ENCODE measurements at regions not wholly inside any gene's neighbourhood (a gene's known extent, or its start where the extent isn't known, plus 50 kb on each side); places are given as distances from the start of the nearest gene placed in this dataset.

- no peak overlapping the region for H3K4me3 ChIP-seq (ENCODE audit: low read depth in 1 of 3, low read length in 3 of 3)
- H3K9me3 ChIP-seq (ENCODE audit: control insufficient read depth in 2 of 2, insufficient read depth in 1 of 2, low read depth in 1 of 2, low read length in 1 of 2): peaks cover 0 to 15% of the 10 kb centered on the region in 2 donors
- DNase-seq (no peak), FAIRE-seq (no peak)
- H3K27me3 ChIP-seq (ENCODE audit: control insufficient read depth in 3 of 3, insufficient read depth in 3 of 3, low read length in 3 of 3): no peaks in the 10 kb centered on the region
- no peaks in the 10 kb centered on the region for H3K36me3 ChIP-seq (ENCODE audit: control insufficient read depth in 3 of 3, insufficient read depth in 2 of 3, low read depth in 1 of 3, low read length in 3 of 3)
- H3K4me1 ChIP-seq (ENCODE audit: control insufficient read depth in 3 of 3, insufficient read depth in 2 of 3, low read depth in 1 of 3, low read length in 2 of 3): no peaks in the 10 kb centered on the region
- H3K27ac ChIP-seq (ENCODE audit: low read depth in 1 of 3, low read length in 2 of 3): no peak overlapping the region
Measured at GRCh38 chr6:130647246-130647645, 180.0 kb upstream of the SMLR1 start.

- no peaks in the 10 kb centered on the region for H3K36me3 ChIP-seq (ENCODE audit: control insufficient read depth in 3 of 3, insufficient read depth in 2 of 3, low read depth in 1 of 3, low read length in 3 of 3)
- FAIRE-seq (no peak), DNase-seq (no peak)
- H3K4me1 ChIP-seq (ENCODE audit: control insufficient read depth in 3 of 3, insufficient read depth in 2 of 3, low read depth in 1 of 3, low read length in 2 of 3): no peaks in the 10 kb centered on the region
- 58 to 83% (median 77%) methylated on average over 1 of the region's 1 CpG for WGBS, 3 donors
- no peaks in the 10 kb centered on the region for H3K27me3 ChIP-seq (ENCODE audit: control insufficient read depth in 3 of 3, insufficient read depth in 3 of 3, low read length in 3 of 3)
- no peaks in the 10 kb centered on the region for H3K9me3 ChIP-seq (ENCODE audit: control insufficient read depth in 2 of 2, insufficient read depth in 1 of 2, low read depth in 1 of 2, low read length in 1 of 2)
- no peak overlapping the region for H3K27ac ChIP-seq (ENCODE audit: low read depth in 1 of 3, low read length in 2 of 3)
- H3K4me3 ChIP-seq (ENCODE audit: low read depth in 1 of 3, low read length in 3 of 3): no peak overlapping the region
Measured at GRCh38 chr6:130655586-130655985, 171.6 kb upstream of the SMLR1 start.

GRCh38 chr6:130661077-130661476, 166.1 kb upstream of the SMLR1 start:
- no peaks in the 10 kb centered on the region for H3K9me3 ChIP-seq (ENCODE audit: control insufficient read depth in 2 of 2, insufficient read depth in 1 of 2, low read depth in 1 of 2, low read length in 1 of 2)
- no peaks in the 10 kb centered on the region for H3K4me1 ChIP-seq (ENCODE audit: control insufficient read depth in 3 of 3, insufficient read depth in 2 of 3, low read depth in 1 of 3, low read length in 2 of 3)
- no peak for FAIRE-seq
- H3K27ac ChIP-seq (ENCODE audit: low read depth in 1 of 3, low read length in 2 of 3): no peak overlapping the region
- H3K36me3 ChIP-seq (ENCODE audit: control insufficient read depth in 3 of 3, insufficient read depth in 2 of 3, low read depth in 1 of 3, low read length in 3 of 3): no peaks in the 10 kb centered on the region
- no peaks in the 10 kb centered on the region for H3K27me3 ChIP-seq (ENCODE audit: control insufficient read depth in 3 of 3, insufficient read depth in 3 of 3, low read length in 3 of 3)
- 71 to 76% (median 76%) methylated on average over 4 of the region's 4 CpGs for WGBS, 3 donors
- no peak overlapping the region for H3K4me3 ChIP-seq (ENCODE audit: low read depth in 1 of 3, low read length in 3 of 3)
- DNase-seq: no peak

GRCh38 chr6:130666786-130667185, 160.4 kb upstream of the SMLR1 start:
- DNase-seq (no peak), FAIRE-seq (no peak)
- Histone ChIP-seq H3K27ac (ENCODE audit: low read depth in 1 of 3, low read length in 2 of 3) (no peak overlapping the region), H3K27me3 (ENCODE audit: control insufficient read depth in 3 of 3, insufficient read depth in 3 of 3, low read length in 3 of 3) (peaks cover 0 to 1% (median 0%) of the 10 kb centered on the region in 3 donors), H3K4me1 (ENCODE audit: control insufficient read depth in 3 of 3, insufficient read depth in 2 of 3, low read depth in 1 of 3, low read length in 2 of 3) (no peaks in the 10 kb centered on the region), H3K36me3 (ENCODE audit: control insufficient read depth in 3 of 3, insufficient read depth in 2 of 3, low read depth in 1 of 3, low read length in 3 of 3) (no peaks in the 10 kb centered on the region), H3K4me3 (ENCODE audit: low read depth in 1 of 3, low read length in 3 of 3) (no peak overlapping the region), H3K9me3 (ENCODE audit: control insufficient read depth in 2 of 2, insufficient read depth in 1 of 2, low read depth in 1 of 2, low read length in 1 of 2) (no peaks in the 10 kb centered on the region)
- WGBS, 3 donors: 63 to 84% (median 70%) methylated on average over 2 of the region's 2 CpGs

GRCh38 chr6:130670142-130670541, 157.1 kb upstream of the SMLR1 start:
- whole genome bisulfite sequencing, 3 donors: 45 to 66% (median 52%) methylated on average over 6 of the region's 6 CpGs
- H3K9me3 ChIP-seq (ENCODE audit: control insufficient read depth in 2 of 2, insufficient read depth in 1 of 2, low read depth in 1 of 2, low read length in 1 of 2): no peaks in the 10 kb centered on the region
- FAIRE-seq: no peak
- no peak overlapping the region for H3K4me3 ChIP-seq (ENCODE audit: low read depth in 1 of 3, low read length in 3 of 3)
- no peak overlapping the region for H3K27ac ChIP-seq (ENCODE audit: low read depth in 1 of 3, low read length in 2 of 3)
- H3K36me3 ChIP-seq (ENCODE audit: control insufficient read depth in 3 of 3, insufficient read depth in 2 of 3, low read depth in 1 of 3, low read length in 3 of 3): no peaks in the 10 kb centered on the region
- DNase-seq: no peak
- H3K4me1 ChIP-seq (ENCODE audit: control insufficient read depth in 3 of 3, insufficient read depth in 2 of 3, low read depth in 1 of 3, low read length in 2 of 3): no peaks in the 10 kb centered on the region
- H3K27me3 ChIP-seq (ENCODE audit: control insufficient read depth in 3 of 3, insufficient read depth in 3 of 3, low read length in 3 of 3): peaks cover 0 to 2% (median 0%) of the 10 kb centered on the region in 3 donors

- Histone ChIP-seq H3K9me3 (ENCODE audit: control insufficient read depth in 2 of 2, insufficient read depth in 1 of 2, low read depth in 1 of 2, low read length in 1 of 2) (no peaks in the 10 kb centered on the region), H3K4me3 (ENCODE audit: low read depth in 1 of 3, low read length in 3 of 3) (no peak overlapping the region), H3K27me3 (ENCODE audit: control insufficient read depth in 3 of 3, insufficient read depth in 3 of 3, low read length in 3 of 3) (peaks cover 0 to 2% (median 0%) of the 10 kb centered on the region in 3 donors), H3K36me3 (ENCODE audit: control insufficient read depth in 3 of 3, insufficient read depth in 2 of 3, low read depth in 1 of 3, low read length in 3 of 3) (no peaks in the 10 kb centered on the region), H3K27ac (ENCODE audit: low read depth in 1 of 3, low read length in 2 of 3) (no peak overlapping the region), H3K4me1 (ENCODE audit: control insufficient read depth in 3 of 3, insufficient read depth in 2 of 3, low read depth in 1 of 3, low read length in 2 of 3) (no peaks in the 10 kb centered on the region)
- FAIRE-seq: no peak
- no peak for DNase-seq
- 43 to 65% (median 45%) methylated on average over 2 of the region's 2 CpGs for WGBS, 3 donors
Measured at GRCh38 chr6:130671119-130671518, 156.1 kb upstream of the SMLR1 start.

GRCh38 chr6:130671577-130671976, 155.6 kb upstream of the SMLR1 start:
- Histone ChIP-seq H3K9me3 (ENCODE audit: control insufficient read depth in 2 of 2, insufficient read depth in 1 of 2, low read depth in 1 of 2, low read length in 1 of 2) (no peaks in the 10 kb centered on the region), H3K27me3 (ENCODE audit: control insufficient read depth in 3 of 3, insufficient read depth in 3 of 3, low read length in 3 of 3) (peaks cover 0 to 2% (median 0%) of the 10 kb centered on the region in 3 donors), H3K4me1 (ENCODE audit: control insufficient read depth in 3 of 3, insufficient read depth in 2 of 3, low read depth in 1 of 3, low read length in 2 of 3) (no peaks in the 10 kb centered on the region), H3K36me3 (ENCODE audit: control insufficient read depth in 3 of 3, insufficient read depth in 2 of 3, low read depth in 1 of 3, low read length in 3 of 3) (no peaks in the 10 kb centered on the region), H3K4me3 (ENCODE audit: low read depth in 1 of 3, low read length in 3 of 3) (no peak overlapping the region), H3K27ac (ENCODE audit: low read depth in 1 of 3, low read length in 2 of 3) (no peak overlapping the region)
- no peak for FAIRE-seq
- DNase-seq: no peak
- WGBS, 3 donors: 71 to 84% (median 76%) methylated on average over 11 of the region's 11 CpGs

GRCh38 chr6:130672153-130672552, 155.1 kb upstream of the SMLR1 start:
- H3K4me1 ChIP-seq (ENCODE audit: control insufficient read depth in 3 of 3, insufficient read depth in 2 of 3, low read depth in 1 of 3, low read length in 2 of 3): no peaks in the 10 kb centered on the region
- FAIRE-seq (no peak), DNase-seq (no peak)
- no peak overlapping the region for H3K4me3 ChIP-seq (ENCODE audit: low read depth in 1 of 3, low read length in 3 of 3)
- no peaks in the 10 kb centered on the region for H3K9me3 ChIP-seq (ENCODE audit: control insufficient read depth in 2 of 2, insufficient read depth in 1 of 2, low read depth in 1 of 2, low read length in 1 of 2)
- H3K36me3 ChIP-seq (ENCODE audit: control insufficient read depth in 3 of 3, insufficient read depth in 2 of 3, low read depth in 1 of 3, low read length in 3 of 3): no peaks in the 10 kb centered on the region
- 83 to 89% (median 86%) methylated on average over 6 of the region's 6 CpGs for WGBS, 3 donors
- no peak overlapping the region for H3K27ac ChIP-seq (ENCODE audit: low read depth in 1 of 3, low read length in 2 of 3)
- peaks cover 0 to 2% (median 0%) of the 10 kb centered on the region in 3 donors for H3K27me3 ChIP-seq (ENCODE audit: control insufficient read depth in 3 of 3, insufficient read depth in 3 of 3, low read length in 3 of 3)

GRCh38 chr6:130674604-130675003, 152.6 kb upstream of the SMLR1 start:
- Histone ChIP-seq H3K4me3 (ENCODE audit: low read depth in 1 of 3, low read length in 3 of 3) (no peak overlapping the region), H3K9me3 (ENCODE audit: control insufficient read depth in 2 of 2, insufficient read depth in 1 of 2, low read depth in 1 of 2, low read length in 1 of 2) (peaks cover 0 to 6% of the 10 kb centered on the region in 2 donors), H3K27ac (ENCODE audit: low read depth in 1 of 3, low read length in 2 of 3) (no peak overlapping the region), H3K27me3 (ENCODE audit: control insufficient read depth in 3 of 3, insufficient read depth in 3 of 3, low read length in 3 of 3) (peaks cover 0 to 2% (median 0%) of the 10 kb centered on the region in 3 donors), H3K36me3 (ENCODE audit: control insufficient read depth in 3 of 3, insufficient read depth in 2 of 3, low read depth in 1 of 3, low read length in 3 of 3) (no peaks in the 10 kb centered on the region), H3K4me1 (ENCODE audit: control insufficient read depth in 3 of 3, insufficient read depth in 2 of 3, low read depth in 1 of 3, low read length in 2 of 3) (no peaks in the 10 kb centered on the region)
- peak; percentile 65 for FAIRE-seq
- no peak for DNase-seq

All from small intestine (tissue), 7 donors.